ENCODE measurements at regions not wholly inside any gene's neighbourhood (a gene's known extent, or its start where the extent isn't known, plus 50 kb on each side); places are given as distances from the start of the nearest gene placed in this dataset.

- WGBS, 10 experiments: 0 to 25% methylated on average over 1 to 4 of the region's 9 CpGs; no CpG with 5 or more reads in 8 of the 10 experiments
- no peak overlapping the region for H3K4me3 ChIP-seq
- H3K4me1 ChIP-seq (replicated peaks in 1 of 2): no peaks in the 10 kb centered on the region
- no peak overlapping the region for H3K27ac ChIP-seq
- ATAC-seq (replicated peaks in 6 of 8): no peak
- in situ Hi-C loops (cut with MboI; ENCODE audit: low pct_unique_long_range_greater_than_20kb in 2 of 9, low sequenced_read_pairs in 9 of 9, unreplicated experiment in 9 of 9): no loop called here
These were observed 151.9 kb upstream of the RPS6KA3 start for GRCh38 chrX:20418379-20419150.

- no peak overlapping the region for H3K4me3 ChIP-seq
- peak in 5 of 8 experiments; percentile 53 to 75 (median 66) for ATAC-seq (replicated peaks in 6 of 8)
- no peaks in the 10 kb centered on the region for H3K4me1 ChIP-seq (replicated peaks in 1 of 2)
- no peak overlapping the region for H3K27ac ChIP-seq
- in situ Hi-C loops (cut with MboI; ENCODE audit: low pct_unique_long_range_greater_than_20kb in 2 of 9, low sequenced_read_pairs in 9 of 9, unreplicated experiment in 9 of 9): no loop called here
- 67 to 90% methylated on average over 2 to 5 of the region's 9 CpGs; no CpG with 5 or more reads in 8 of the 10 experiments for WGBS, 10 experiments
These were observed 148.2 kb upstream of the RPS6KA3 start for GRCh38 chrX:20414762-20415445.

GRCh38 chrX:20414066-20414465 lies 147.4 kb upstream of the RPS6KA3 start:
- no peak overlapping the region for H3K4me3 ChIP-seq
- in situ Hi-C loops (cut with MboI; ENCODE audit: low pct_unique_long_range_greater_than_20kb in 2 of 9, low sequenced_read_pairs in 9 of 9, unreplicated experiment in 9 of 9): no loop called here
- H3K27ac ChIP-seq: no peak overlapping the region
- no peaks in the 10 kb centered on the region for H3K4me1 ChIP-seq (replicated peaks in 1 of 2)
- no peak for ATAC-seq (replicated peaks in 6 of 8)
- WGBS, 10 experiments: 60 to 65% methylated on average over 1 to 2 of the region's 2 CpGs; no CpG with 5 or more reads in 8 of the 10 experiments

GRCh38 chrX:20412871-20413486 lies 146.3 kb upstream of the RPS6KA3 start:
- no peak overlapping the region for H3K27ac ChIP-seq
- in situ Hi-C loops (cut with MboI; ENCODE audit: low pct_unique_long_range_greater_than_20kb in 2 of 9, low sequenced_read_pairs in 9 of 9, unreplicated experiment in 9 of 9): no loop called here
- WGBS, 10 experiments: 20 to 72% methylated on average over 1 to 4 of the region's 18 CpGs; no CpG with 5 or more reads in 8 of the 10 experiments
- no peak for ATAC-seq (replicated peaks in 6 of 8)
- no peak overlapping the region for H3K4me3 ChIP-seq
- H3K4me1 ChIP-seq (replicated peaks in 1 of 2): no peaks in the 10 kb centered on the region

GRCh38 chrX:20410540-20410939 lies 143.8 kb upstream of the RPS6KA3 start:
- in situ Hi-C loops (cut with MboI; ENCODE audit: low pct_unique_long_range_greater_than_20kb in 2 of 9, low sequenced_read_pairs in 9 of 9, unreplicated experiment in 9 of 9): no loop called here
- Histone ChIP-seq H3K4me1 (replicated peaks in 1 of 2) (no peaks in the 10 kb centered on the region), H3K27ac (no peak overlapping the region), H3K4me3 (no peak overlapping the region)
- no peak for ATAC-seq (replicated peaks in 6 of 8)
- WGBS, 10 experiments: 17 to 100% (median 55%) methylated on average over 1 of the region's 2 CpGs; no CpG with 5 or more reads in 5 of the 10 experiments

- 27 to 96% (median 66%) methylated on average over 2 to 6 of the region's 6 CpGs; no CpG with 5 or more reads in 4 of the 10 experiments for WGBS, 10 experiments
- no peak for ATAC-seq (replicated peaks in 6 of 8)
These were observed 143.3 kb upstream of the RPS6KA3 start for GRCh38 chrX:20409991-20410390.

GRCh38 chrX:20402956-20403355 lies 136.2 kb upstream of the RPS6KA3 start:
- no peak overlapping the region for H3K27ac ChIP-seq
- no peak overlapping the region for H3K4me3 ChIP-seq
- H3K4me1 ChIP-seq (replicated peaks in 1 of 2): no peaks in the 10 kb centered on the region
- no peak for ATAC-seq (replicated peaks in 6 of 8)
- in situ Hi-C loops (cut with MboI; ENCODE audit: low pct_unique_long_range_greater_than_20kb in 2 of 9, low sequenced_read_pairs in 9 of 9, unreplicated experiment in 9 of 9): no loop called here
- WGBS, 10 experiments: 0 to 50% (median 7%) methylated on average over 1 to 2 of the region's 3 CpGs; no CpG with 5 or more reads in 7 of the 10 experiments

More at GRCh38 chrX:20409991-20410390, 143.3 kb upstream of the RPS6KA3 start:
- Histone ChIP-seq H3K4me3 (no peak overlapping the region), H3K4me1 (replicated peaks in 1 of 2) (no peaks in the 10 kb centered on the region), H3K27ac (no peak overlapping the region)
- in situ Hi-C loops (cut with MboI; ENCODE audit: low pct_unique_long_range_greater_than_20kb in 2 of 9, low sequenced_read_pairs in 9 of 9, unreplicated experiment in 9 of 9): no loop called here

GRCh38 chrX:20399728-20400414 lies 133.2 kb upstream of the RPS6KA3 start:
- 33 to 100% (median 67%) methylated on average over 1 to 2 of the region's 2 CpGs; no CpG with 5 or more reads in 4 of the 10 experiments for WGBS, 10 experiments
- no peak overlapping the region for H3K4me3 ChIP-seq
- in situ Hi-C loops (cut with MboI; ENCODE audit: low pct_unique_long_range_greater_than_20kb in 2 of 9, low sequenced_read_pairs in 9 of 9, unreplicated experiment in 9 of 9): no loop called here
- ATAC-seq (replicated peaks in 6 of 8): no peak
- no peaks in the 10 kb centered on the region for H3K4me1 ChIP-seq (replicated peaks in 1 of 2)
- H3K27ac ChIP-seq: no peak overlapping the region

- Histone ChIP-seq H3K27ac (no peak overlapping the region), H3K4me1 (replicated peaks in 1 of 2) (no peaks in the 10 kb centered on the region), H3K4me3 (no peak overlapping the region)
- peak in 1 of 8 experiments; percentile 11 for ATAC-seq (replicated peaks in 6 of 8)
- in situ Hi-C loops (cut with MboI; ENCODE audit: low pct_unique_long_range_greater_than_20kb in 2 of 9, low sequenced_read_pairs in 9 of 9, unreplicated experiment in 9 of 9): no loop called here
- 0 to 100% (median 57%) methylated on average over 1 to 2 of the region's 2 CpGs; no CpG with 5 or more reads in 3 of the 10 experiments for WGBS, 10 experiments
These were observed 130.9 kb upstream of the RPS6KA3 start for GRCh38 chrX:20397587-20397986.

GRCh38 chrX:20394451-20394850 lies 127.7 kb upstream of the RPS6KA3 start:
- in situ Hi-C loops (cut with MboI; ENCODE audit: low pct_unique_long_range_greater_than_20kb in 2 of 9, low sequenced_read_pairs in 9 of 9, unreplicated experiment in 9 of 9): no loop called here

GRCh38 chrX:20393944-20394343 lies 127.2 kb upstream of the RPS6KA3 start:
- H3K4me3 ChIP-seq: no peak overlapping the region
- in situ Hi-C loops (cut with MboI; ENCODE audit: low pct_unique_long_range_greater_than_20kb in 2 of 9, low sequenced_read_pairs in 9 of 9, unreplicated experiment in 9 of 9): no loop called here
- no peaks in the 10 kb centered on the region for H3K4me1 ChIP-seq (replicated peaks in 1 of 2)
- 20 to 100% (median 100%) methylated on average over 1 of the region's 1 CpG; no CpG with 5 or more reads in 5 of the 10 experiments for WGBS, 10 experiments
- no peak for ATAC-seq (replicated peaks in 6 of 8)
- H3K27ac ChIP-seq: no peak overlapping the region

More at GRCh38 chrX:20394451-20394850, 127.7 kb upstream of the RPS6KA3 start:
- Histone ChIP-seq H3K4me3 (no peak overlapping the region), H3K27ac (no peak overlapping the region), H3K4me1 (replicated peaks in 1 of 2) (no peaks in the 10 kb centered on the region)
- 0 to 64% (median 26%) methylated on average over 1 to 3 of the region's 4 CpGs; no CpG with 5 or more reads in 7 of the 10 experiments for WGBS, 10 experiments
- ATAC-seq (replicated peaks in 6 of 8): no peak

- no peak overlapping the region for H3K4me3 ChIP-seq
- H3K4me1 ChIP-seq (replicated peaks in 1 of 2): no peaks in the 10 kb centered on the region
- H3K27ac ChIP-seq: no peak overlapping the region
- no peak for ATAC-seq (replicated peaks in 6 of 8)
- in situ Hi-C loops (cut with MboI; ENCODE audit: low pct_unique_long_range_greater_than_20kb in 2 of 9, low sequenced_read_pairs in 9 of 9, unreplicated experiment in 9 of 9): no loop called here
- WGBS, 10 experiments: 0 to 100% (median 83%) methylated on average over 1 to 3 of the region's 5 CpGs; no CpG with 5 or more reads in 5 of the 10 experiments
These were observed 121.9 kb upstream of the RPS6KA3 start for GRCh38 chrX:20388594-20388993.

All from motor neuron (in vitro differentiated cells).